GM23338 (cell line): ENCODE measurements at regions not wholly inside any gene's neighbourhood (a gene's known extent, or its start where the extent isn't known, plus 50 kb on each side); places are given as distances from the start of the nearest gene placed in this dataset.
A peak's percentile ranks its signal among the peaks of the same experiment; 100 is the strongest.
"Not testable (repeated sequence)": the region's sequence is repeated elsewhere in the genome, so short reads cannot be mapped to it uniquely, and the experiment has no call there.

Source experiments
- ATAC-seq: fragments of 200-7000 bp; cut with Tn5 transposase; 3 replicates; pipeline ENCODE4 v1.9.1; 2020
- DNase-seq: peaks from one replicate; pipeline ENCODE4 v3.0.0-alpha.2; 2015; ENCODE audit warnings: low spot score
- H2AFZ ChIP-seq: fragments of 200-600 bp; sonication (generic); 2 replicates; pipeline ENCODE4 v1.8.0; 2016; ENCODE audit warnings: antibody characterized with exemption, mild to moderate bottlenecking, moderate library complexity
- H3F3A ChIP-seq: fragments of 200-600 bp; sonication (generic); replicated peaks from 2 replicates; pipeline ENCODE4 v1.8.0; 2017; ENCODE audit warnings: antibody characterized with exemption, mixed run types, low read depth
- H3K27ac ChIP-seq: fragments of 200-600 bp; sonication (generic); 2 replicates; pipeline ENCODE4 v1.6.1; 2016; ENCODE audit warnings: low read depth
- H3K27me3 ChIP-seq: fragments of 200-600 bp; sonication (generic); 2 replicates; pipeline ENCODE4 v1.8.0; 2016; ENCODE audit warnings: mild to moderate bottlenecking, mixed run types, moderate library complexity; ENCODE audit not compliant: insufficient read depth
- H3K36me3 ChIP-seq: fragments of 200-600 bp; sonication (generic); 2 replicates; pipeline ENCODE4 v1.8.0; 2016; ENCODE audit warnings: mild to moderate bottlenecking; ENCODE audit not compliant: insufficient read depth
- H3K4me1 ChIP-seq: fragments of 200-600 bp; sonication (generic); 2 replicates; pipeline ENCODE4 v1.8.0; 2016; ENCODE audit warnings: mild to moderate bottlenecking, moderate library complexity; ENCODE audit not compliant: insufficient read depth
- H3K4me2 ChIP-seq: fragments of 200-600 bp; sonication (generic); 2 replicates; pipeline ENCODE4 v1.7.1; 2017; ENCODE audit warnings: mixed run types
- H3K4me3 ChIP-seq: fragments of 200-600 bp; sonication (generic); 2 replicates; pipeline ENCODE4 v1.6.1; 2016; ENCODE audit warnings: mixed run types
- H3K79me2 ChIP-seq: fragments of 200-600 bp; sonication (generic); replicated peaks from 2 replicates; pipeline ENCODE4 v1.8.0; 2017; ENCODE audit warnings: mild to moderate bottlenecking; ENCODE audit not compliant: insufficient read depth
- H3K9me2 ChIP-seq: fragments of 200-600 bp; sonication (generic); 2 replicates; pipeline ENCODE4 v1.8.0; 2017; ENCODE audit not compliant: insufficient read depth
- H4K20me1 ChIP-seq: fragments of 200-600 bp; sonication (generic); replicated peaks from 2 replicates; pipeline ENCODE4 v1.8.0; 2017; ENCODE audit warnings: mild to moderate bottlenecking; ENCODE audit not compliant: insufficient read depth
- H3K27ac Mint-ChIP-seq: 2 replicates; pipeline ENCODE4 v1.8.0; 2020; ENCODE audit warnings: inconsistent platforms, mild to moderate bottlenecking, moderate library complexity, mixed read lengths
- H3K27me3 Mint-ChIP-seq: 3 replicates; pipeline ENCODE4 v1.8.0; 2022; ENCODE audit warnings: low read depth, mild to moderate bottlenecking, moderate library complexity, mixed read lengths, inconsistent platforms; ENCODE audit not compliant: insufficient read depth, poor library complexity
- H3K36me3 Mint-ChIP-seq: 3 replicates; pipeline ENCODE4 v1.8.0; 2021; ENCODE audit warnings: low read depth, mild to moderate bottlenecking, inconsistent platforms, moderate library complexity, mixed read lengths
- H3K4me1 Mint-ChIP-seq: 3 replicates; pipeline ENCODE4 v1.8.0; 2020; ENCODE audit warnings: mild to moderate bottlenecking, inconsistent platforms, mixed read lengths
- H3K4me3 Mint-ChIP-seq: 3 replicates; pipeline ENCODE4 v1.8.0; 2021; ENCODE audit warnings: moderate library complexity, mild to moderate bottlenecking, inconsistent platforms, mixed read lengths
- H3K9me3 Mint-ChIP-seq: 3 replicates; pipeline ENCODE4 v1.8.0; 2020; ENCODE audit warnings: moderate library complexity, mild to moderate bottlenecking, inconsistent platforms, mixed read lengths

DNA sequence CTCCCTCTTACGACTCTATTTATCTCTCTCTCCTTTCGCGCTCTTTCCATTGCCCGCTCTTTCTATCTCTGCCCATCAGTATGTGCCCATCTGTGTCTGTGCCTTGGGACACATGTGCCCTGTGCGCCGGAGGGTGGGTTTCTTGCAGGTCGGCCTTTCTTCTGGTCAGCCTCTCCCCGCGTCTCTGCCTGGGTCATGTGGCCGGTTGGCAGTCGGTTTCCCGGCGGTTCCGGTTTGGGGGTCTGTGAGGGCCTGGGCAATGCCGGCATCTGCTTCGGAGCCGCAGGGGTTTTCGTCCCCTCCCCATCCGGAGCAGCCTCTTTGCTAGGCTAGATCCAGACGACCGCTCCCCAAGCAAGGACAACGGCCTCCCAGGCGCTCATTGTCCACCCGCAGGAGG lies 1426.0 kb upstream of the PCDH10 start:
- H3K27ac ChIP-seq, H3K4me3 Mint-ChIP-seq: not testable (repeated sequence)

DNA sequence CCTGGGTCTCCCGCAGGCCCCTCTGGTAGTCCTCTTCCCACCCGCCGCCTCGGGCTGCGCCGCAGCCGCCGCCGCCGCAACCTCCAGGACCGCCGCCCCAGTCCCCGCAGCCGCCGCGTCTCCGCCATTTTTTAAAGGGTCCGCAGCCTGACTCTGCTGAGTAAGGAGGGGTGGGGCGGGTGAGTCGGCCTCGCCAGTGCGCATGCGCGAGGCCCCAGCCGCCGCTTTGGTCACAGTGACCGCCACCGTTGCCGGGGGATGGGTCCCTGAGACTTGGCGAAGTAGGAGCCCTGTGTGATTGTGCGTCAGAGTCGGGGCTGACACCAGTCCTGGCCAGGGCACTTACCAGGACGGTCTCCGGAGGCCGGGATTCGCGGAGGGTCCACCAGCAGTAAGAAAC lies 1424.2 kb upstream of the PCDH10 start:
- H2AFZ ChIP-seq, H3F3A ChIP-seq, ATAC-seq, H3K4me1 ChIP-seq, H3K27ac Mint-ChIP-seq, H3K9me2 ChIP-seq, H3K4me3 ChIP-seq, H3K27me3 Mint-ChIP-seq, H3K4me1 Mint-ChIP-seq, H3K27me3 ChIP-seq, H3K4me2 ChIP-seq, H3K36me3 ChIP-seq, H4K20me1 ChIP-seq, H3K27ac ChIP-seq, H3K79me2 ChIP-seq, H3K4me3 Mint-ChIP-seq: not testable (repeated sequence)
- DNase-seq: peak; percentile 56
- peaks cover 20% of the 10 kb centered on the region for H3K36me3 Mint-ChIP-seq
- peaks cover 34% of the 10 kb centered on the region for H3K9me3 Mint-ChIP-seq

More for the DNA sequence above, 1426.0 kb upstream of the PCDH10 start:
- H4K20me1 ChIP-seq, DNase-seq, H3K4me2 ChIP-seq, H2AFZ ChIP-seq, H3K4me3 ChIP-seq, H3F3A ChIP-seq, ATAC-seq, H3K27me3 ChIP-seq, H3K27me3 Mint-ChIP-seq, H3K27ac Mint-ChIP-seq, H3K9me2 ChIP-seq, H3K4me1 Mint-ChIP-seq, H3K79me2 ChIP-seq, H3K4me1 ChIP-seq, H3K36me3 ChIP-seq: not testable (repeated sequence)
- Mint-ChIP-seq H3K36me3 (peaks cover 16% of the 10 kb centered on the region), H3K9me3 (peaks cover 26% of the 10 kb centered on the region)

- Mint-ChIP-seq H3K9me3 (peaks cover 40% of the 10 kb centered on the region), H3K36me3 (peaks cover 23% of the 10 kb centered on the region)
- H3K9me2 ChIP-seq, H3K79me2 ChIP-seq, H3K36me3 ChIP-seq, H3K27ac Mint-ChIP-seq, H3K4me2 ChIP-seq, DNase-seq, H3K4me3 Mint-ChIP-seq, ATAC-seq, H4K20me1 ChIP-seq, H3K4me1 Mint-ChIP-seq, H2AFZ ChIP-seq, H3K27me3 Mint-ChIP-seq, H3F3A ChIP-seq, H3K27ac ChIP-seq, H3K4me3 ChIP-seq, H3K27me3 ChIP-seq, H3K4me1 ChIP-seq: not testable (repeated sequence)
Observed at GRCh38 chr4:131725521-131725920, 1423.6 kb upstream of the PCDH10 start.

- not testable (repeated sequence) for H3K36me3 ChIP-seq, H3K4me1 Mint-ChIP-seq, H2AFZ ChIP-seq
Observed at GRCh38 chr4:131726940-131727339, 1422.2 kb upstream of the PCDH10 start.

GRCh38 chr4:131727418-131727817 lies 1421.7 kb upstream of the PCDH10 start:
- H3K9me3 Mint-ChIP-seq: peaks cover 41% of the 10 kb centered on the region
- not testable (repeated sequence) for H3F3A ChIP-seq, H3K9me2 ChIP-seq, DNase-seq, ATAC-seq, H3K4me1 ChIP-seq, H3K36me3 ChIP-seq, H3K4me2 ChIP-seq, H3K79me2 ChIP-seq, H4K20me1 ChIP-seq, H3K27ac ChIP-seq, H3K4me3 Mint-ChIP-seq, H3K27me3 ChIP-seq, H3K4me3 ChIP-seq, H3K4me1 Mint-ChIP-seq, H2AFZ ChIP-seq, H3K27ac Mint-ChIP-seq, H3K27me3 Mint-ChIP-seq
- peaks cover 22% of the 10 kb centered on the region for H3K36me3 Mint-ChIP-seq

More at GRCh38 chr4:131726940-131727339, 1422.2 kb upstream of the PCDH10 start:
- not testable (repeated sequence) for H3K79me2 ChIP-seq, H3K4me1 ChIP-seq, H3K4me3 Mint-ChIP-seq, H3K4me2 ChIP-seq, H3K27ac Mint-ChIP-seq, H4K20me1 ChIP-seq, H3F3A ChIP-seq, DNase-seq, H3K9me2 ChIP-seq, ATAC-seq, H3K4me3 ChIP-seq, H3K27ac ChIP-seq, H3K27me3 ChIP-seq, H3K27me3 Mint-ChIP-seq
- H3K36me3 Mint-ChIP-seq: peaks cover 23% of the 10 kb centered on the region
- peaks cover 43% of the 10 kb centered on the region for H3K9me3 Mint-ChIP-seq

DNA sequence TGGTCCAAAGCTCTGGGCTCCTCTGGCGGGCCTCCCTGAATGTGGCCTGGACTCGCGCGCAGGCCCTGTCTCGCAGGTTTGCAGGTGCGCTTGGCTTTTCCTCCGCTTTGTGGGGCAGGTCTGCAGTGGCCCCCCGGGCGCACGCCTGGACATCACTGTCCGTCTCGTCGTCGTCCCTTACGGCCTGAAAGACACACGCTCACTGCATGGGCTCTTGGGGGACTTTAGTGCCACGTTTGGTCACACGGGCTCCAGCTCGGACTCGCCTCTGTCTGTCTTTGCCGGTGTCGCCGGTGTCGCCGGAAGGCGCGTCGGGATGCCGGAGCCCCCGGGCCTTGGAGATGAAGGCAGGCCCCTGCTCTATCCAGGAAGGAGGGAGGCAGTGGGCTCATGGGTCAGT lies 1419.9 kb upstream of the PCDH10 start:
- not testable (repeated sequence) for H3K27me3 Mint-ChIP-seq, H4K20me1 ChIP-seq, DNase-seq, ATAC-seq, H3F3A ChIP-seq, H2AFZ ChIP-seq, H3K79me2 ChIP-seq, H3K36me3 ChIP-seq, H3K27ac ChIP-seq, H3K4me1 Mint-ChIP-seq, H3K27ac Mint-ChIP-seq, H3K4me1 ChIP-seq, H3K27me3 ChIP-seq, H3K4me3 Mint-ChIP-seq, H3K9me2 ChIP-seq, H3K4me3 ChIP-seq, H3K4me2 ChIP-seq
- Mint-ChIP-seq H3K9me3 (peaks cover 45% of the 10 kb centered on the region), H3K36me3 (peaks cover 19% of the 10 kb centered on the region; the same call in 2 of the 3 replicates)

- not testable (repeated sequence) for H3K27ac Mint-ChIP-seq, H2AFZ ChIP-seq, H3K4me2 ChIP-seq, H4K20me1 ChIP-seq, H3K4me1 ChIP-seq, H3F3A ChIP-seq, H3K9me2 ChIP-seq, H3K4me1 Mint-ChIP-seq, H3K27ac ChIP-seq, H3K27me3 ChIP-seq, DNase-seq, H3K4me3 Mint-ChIP-seq, H3K79me2 ChIP-seq, ATAC-seq, H3K27me3 Mint-ChIP-seq, H3K4me3 ChIP-seq, H3K36me3 ChIP-seq
- Mint-ChIP-seq H3K9me3 (peaks cover 45% of the 10 kb centered on the region), H3K36me3 (peaks cover 20% of the 10 kb centered on the region)
Observed at GRCh38 chr4:131729716-131730398, 1419.2 kb upstream of the PCDH10 start.
